ENCODE measurements at regions not wholly inside any gene's neighbourhood (a gene's known extent, or its start where the extent isn't known, plus 50 kb on each side); places are given as distances from the start of the nearest gene placed in this dataset.

- no peak for TF ChIP-seq CTCF (IDR thresholded peaks at IDR 0.05)
- TF ChIP-seq POLR2A (IDR thresholded peaks at IDR 0.05) = no peak
- TF ChIP-seq POLR2AphosphoS5 (IDR thresholded peaks at IDR 0.05) = no peak
These were observed 236.0 kb downstream of the TENT4A start for GRCh38 chr5:6949230-6949629.

All from suprapubic skin (tissue), 4 donors.